ENCODE measurements at regions not wholly inside any gene's neighbourhood (a gene's known extent, or its start where the extent isn't known, plus 50 kb on each side); places are given as distances from the start of the nearest gene placed in this dataset.

DNA sequence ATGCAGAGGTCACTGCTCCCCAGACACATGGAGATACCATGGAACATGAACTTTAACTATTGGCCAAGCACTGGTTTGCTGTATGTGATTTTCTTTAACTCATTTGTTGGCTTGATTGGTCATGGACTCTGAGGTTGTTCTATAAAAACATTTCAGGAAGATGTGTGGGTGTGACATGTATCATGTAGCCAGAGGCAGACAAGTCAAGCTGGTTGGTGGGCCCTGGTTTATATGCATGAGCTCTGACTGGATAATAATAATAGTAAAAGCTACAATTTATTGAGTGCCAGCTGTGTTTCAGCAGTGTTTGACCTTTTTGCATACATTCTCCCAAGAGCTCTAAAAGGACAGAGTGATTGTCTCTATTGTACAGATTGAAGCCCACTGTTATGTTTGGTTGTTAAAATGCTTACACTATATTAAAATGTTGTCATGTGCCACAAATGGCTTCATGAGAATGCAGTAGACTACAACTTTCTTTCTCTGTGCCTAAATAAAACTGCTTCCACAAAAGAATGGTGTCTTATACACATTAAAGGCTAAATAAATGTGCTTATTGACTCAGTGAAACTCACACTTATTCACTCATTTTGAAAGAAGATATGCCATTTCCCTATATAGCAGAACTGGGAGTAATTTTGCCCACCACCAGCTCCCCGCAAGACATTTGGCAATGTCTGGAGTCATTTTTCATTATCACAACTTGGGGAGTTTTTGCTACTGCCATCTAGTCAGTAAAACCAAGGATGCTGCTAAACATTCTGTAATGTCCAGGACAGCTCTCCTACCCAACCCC lies 243.6 kb upstream of the NFE2L3 start:
- intact Hi-C loops (cut with micrococcal nuclease) = no loop called here
- peaks cover 9% of the 10 kb centered on the region for H3K27me3 Mint-ChIP-seq (ENCODE audit: insufficient read depth)
- no peak for DNase-seq (ENCODE audit: low spot score)
- H3K27ac Mint-ChIP-seq = no peak overlapping the region
- H3K36me3 Mint-ChIP-seq (ENCODE audit: low read depth) = no peaks in the 10 kb centered on the region
- no peak overlapping the region for H3K4me3 Mint-ChIP-seq
- H3K4me1 Mint-ChIP-seq (ENCODE audit: low read depth) = no peaks in the 10 kb centered on the region
- no peaks in the 10 kb centered on the region for H3K9me3 Mint-ChIP-seq

DNA sequence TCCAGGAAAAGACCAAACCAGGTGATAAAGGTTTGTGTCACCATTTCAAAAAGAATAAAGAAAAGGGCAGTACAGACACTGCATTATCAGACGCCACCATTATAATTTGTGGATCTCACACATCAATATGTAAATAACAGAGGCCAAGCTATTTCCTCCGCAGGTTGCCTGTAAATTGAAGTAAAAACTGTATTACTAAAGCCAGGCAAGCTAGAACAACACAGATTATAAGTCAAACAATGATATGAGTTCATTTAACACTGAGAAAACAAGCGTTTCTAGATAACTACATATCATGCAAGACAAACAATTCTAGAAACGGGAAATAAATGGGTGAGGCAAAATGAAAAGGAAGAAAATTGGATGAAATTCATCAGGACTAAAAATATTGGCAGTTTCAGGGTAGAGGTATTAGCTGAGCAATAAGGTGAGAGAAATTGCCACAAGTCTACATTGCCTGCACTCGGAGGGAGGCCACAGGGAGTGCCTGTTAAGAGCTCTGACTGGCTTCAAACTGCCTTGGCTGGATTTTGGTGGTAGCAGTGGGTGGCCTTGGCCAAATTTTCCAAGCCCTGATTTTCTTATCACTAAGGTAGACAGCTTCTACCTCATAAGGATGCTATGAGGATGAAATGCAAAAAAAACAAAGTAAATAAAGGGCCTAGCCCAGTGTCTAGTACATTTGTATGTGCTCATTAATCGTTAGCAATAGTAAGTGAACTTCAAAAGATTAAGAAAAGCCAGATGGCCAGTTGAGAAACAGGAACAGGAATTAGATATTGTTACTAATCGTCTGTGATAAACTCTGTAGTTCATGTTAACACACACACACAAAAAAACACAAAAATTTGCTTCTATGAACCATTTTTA lies 240.0 kb upstream of the NFE2L3 start:
- Mint-ChIP-seq H3K27me3 (ENCODE audit: insufficient read depth) (peaks cover 16% of the 10 kb centered on the region), H3K9me3 (no peaks in the 10 kb centered on the region), H3K4me1 (ENCODE audit: low read depth) (no peaks in the 10 kb centered on the region), H3K4me3 (no peak overlapping the region), H3K27ac (no peak overlapping the region), H3K36me3 (ENCODE audit: low read depth) (no peaks in the 10 kb centered on the region)
- DNase-seq (ENCODE audit: low spot score) = no peak
- intact Hi-C loops (cut with micrococcal nuclease) = no loop called here

DNA sequence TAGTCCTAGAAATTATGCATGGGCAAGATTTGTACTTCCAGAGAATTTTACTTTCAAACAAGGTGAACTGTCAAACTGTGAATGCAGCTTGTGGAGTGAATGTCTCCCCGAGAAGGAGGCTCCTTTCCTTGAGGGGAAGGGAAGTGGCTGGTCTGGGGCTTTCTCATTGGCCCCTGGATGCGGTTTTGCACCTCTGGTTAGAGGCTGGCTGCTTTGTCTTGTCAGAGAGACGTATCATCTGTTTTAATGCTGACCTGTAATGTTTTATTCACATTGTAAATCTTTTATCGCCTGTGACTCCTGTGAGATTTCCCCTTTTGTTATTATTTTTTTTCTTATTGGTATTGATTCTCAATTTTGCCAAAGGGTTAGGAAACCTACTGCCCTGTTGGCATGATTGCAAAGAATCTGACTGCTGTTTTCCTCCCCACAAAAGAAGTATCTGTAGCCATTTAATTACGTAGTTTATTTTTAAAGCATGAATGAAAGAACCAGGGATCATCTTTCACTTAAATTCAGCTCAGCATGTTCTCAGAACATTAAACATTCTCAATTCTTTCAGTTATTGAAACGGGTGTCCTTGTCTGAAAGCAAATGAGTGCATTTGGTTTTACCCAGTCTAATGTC lies 238.3 kb upstream of the NFE2L3 start:
- DNase-seq (ENCODE audit: low spot score) = no peak
- Mint-ChIP-seq H3K4me3 (no peak overlapping the region), H3K27me3 (ENCODE audit: insufficient read depth) (peaks cover 18% of the 10 kb centered on the region), H3K4me1 (ENCODE audit: low read depth) (no peaks in the 10 kb centered on the region), H3K27ac (no peak overlapping the region), H3K36me3 (ENCODE audit: low read depth) (no peaks in the 10 kb centered on the region), H3K9me3 (peaks cover 7% of the 10 kb centered on the region)
- intact Hi-C loops (cut with micrococcal nuclease) = no loop called here

DNA sequence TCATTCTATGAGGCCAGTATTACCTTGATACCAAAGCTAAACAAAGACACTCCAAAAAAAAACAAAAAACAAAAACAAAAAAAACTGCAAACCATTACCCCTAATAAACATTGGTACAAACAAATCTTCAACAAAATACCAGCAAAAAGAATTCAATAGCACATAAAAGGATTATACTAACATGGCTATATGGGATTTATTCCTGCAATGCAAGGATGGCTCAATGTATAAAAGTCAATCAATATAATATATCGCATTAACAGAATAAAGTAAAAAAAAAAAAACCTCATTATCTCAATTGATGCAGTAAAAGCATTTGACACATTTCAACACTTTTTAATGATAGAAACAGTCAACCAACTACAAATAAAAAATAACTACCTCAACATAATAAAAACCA lies 233.3 kb upstream of the NFE2L3 start:
- no peak for DNase-seq (ENCODE audit: low spot score)
- no peaks in the 10 kb centered on the region for H3K4me1 Mint-ChIP-seq (ENCODE audit: low read depth)
- H3K27ac Mint-ChIP-seq = no peak overlapping the region
- peaks cover 30% of the 10 kb centered on the region for H3K27me3 Mint-ChIP-seq (ENCODE audit: insufficient read depth)
- H3K4me3 Mint-ChIP-seq = no peak overlapping the region
- H3K36me3 Mint-ChIP-seq (ENCODE audit: low read depth) = no peaks in the 10 kb centered on the region
- intact Hi-C loops (cut with micrococcal nuclease) = no loop called here
- peaks cover 14% of the 10 kb centered on the region for H3K9me3 Mint-ChIP-seq

DNA sequence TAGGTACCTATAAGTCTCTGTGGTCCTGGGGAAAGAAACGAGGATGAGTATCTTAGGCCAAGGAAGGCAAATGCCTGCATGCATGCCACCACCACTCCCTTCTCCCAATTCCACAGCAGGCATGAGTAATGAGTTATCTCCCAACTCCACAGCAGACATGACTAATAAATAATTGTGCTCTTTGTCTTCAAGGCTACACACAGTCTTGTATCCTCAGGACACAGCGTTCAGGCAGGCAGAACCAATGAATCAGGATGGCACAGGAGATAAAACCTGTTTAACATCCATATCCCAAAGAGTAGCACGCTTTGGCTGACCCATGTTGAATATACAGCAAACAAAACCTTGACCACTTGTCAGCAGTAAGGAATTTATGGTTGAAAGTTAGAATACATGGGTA lies 229.7 kb upstream of the NFE2L3 start:
- no peak overlapping the region for H3K4me3 Mint-ChIP-seq
- H3K27me3 Mint-ChIP-seq (ENCODE audit: insufficient read depth) = peaks cover 30% of the 10 kb centered on the region
- H3K27ac Mint-ChIP-seq = no peak overlapping the region
- no peaks in the 10 kb centered on the region for H3K4me1 Mint-ChIP-seq (ENCODE audit: low read depth)
- intact Hi-C loops (cut with micrococcal nuclease) = no loop called here
- peaks cover 14% of the 10 kb centered on the region for H3K9me3 Mint-ChIP-seq
- H3K36me3 Mint-ChIP-seq (ENCODE audit: low read depth) = no peaks in the 10 kb centered on the region
- no peak for DNase-seq (ENCODE audit: low spot score)

DNA sequence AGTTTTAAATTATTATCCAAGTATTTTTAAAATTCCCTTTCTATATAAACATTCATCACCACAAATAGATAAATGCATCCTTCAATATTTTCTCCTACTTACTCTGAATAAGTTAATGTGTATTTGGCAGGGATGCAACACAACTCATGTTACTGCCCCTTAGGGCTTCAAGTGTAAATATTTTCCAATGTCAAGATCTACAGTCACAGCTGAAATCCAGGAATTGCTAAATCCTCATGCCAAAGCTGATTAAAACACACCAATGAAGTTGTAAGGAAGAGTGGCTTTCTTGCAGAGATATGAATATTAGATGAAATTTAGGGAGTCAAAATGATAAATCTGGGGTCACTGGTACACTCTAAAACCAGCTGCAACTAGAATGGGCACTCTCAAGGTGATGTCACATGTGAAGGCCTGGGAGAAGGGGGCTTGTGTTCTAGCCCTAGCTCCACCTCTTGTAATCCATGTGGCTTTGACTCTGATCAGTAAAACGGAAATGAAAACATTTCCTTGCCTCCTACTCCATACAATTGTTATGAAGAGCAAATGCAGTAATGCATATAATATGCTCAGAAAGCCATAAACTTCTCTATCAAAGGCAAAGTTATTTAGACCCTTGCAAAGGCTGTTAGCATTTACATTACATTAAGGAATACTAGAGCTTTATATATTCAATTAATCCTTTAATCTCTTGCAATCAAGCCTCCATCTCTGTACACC lies 228.1 kb upstream of the NFE2L3 start:
- no peak for DNase-seq (ENCODE audit: low spot score)
- intact Hi-C loops (cut with micrococcal nuclease) = no loop called here
- H3K27ac Mint-ChIP-seq = no peak overlapping the region
- peaks cover 5% of the 10 kb centered on the region for H3K9me3 Mint-ChIP-seq
- no peaks in the 10 kb centered on the region for H3K4me1 Mint-ChIP-seq (ENCODE audit: low read depth)
- H3K27me3 Mint-ChIP-seq (ENCODE audit: insufficient read depth) = peaks cover 26% of the 10 kb centered on the region
- no peaks in the 10 kb centered on the region for H3K36me3 Mint-ChIP-seq (ENCODE audit: low read depth)
- no peak overlapping the region for H3K4me3 Mint-ChIP-seq

DNA sequence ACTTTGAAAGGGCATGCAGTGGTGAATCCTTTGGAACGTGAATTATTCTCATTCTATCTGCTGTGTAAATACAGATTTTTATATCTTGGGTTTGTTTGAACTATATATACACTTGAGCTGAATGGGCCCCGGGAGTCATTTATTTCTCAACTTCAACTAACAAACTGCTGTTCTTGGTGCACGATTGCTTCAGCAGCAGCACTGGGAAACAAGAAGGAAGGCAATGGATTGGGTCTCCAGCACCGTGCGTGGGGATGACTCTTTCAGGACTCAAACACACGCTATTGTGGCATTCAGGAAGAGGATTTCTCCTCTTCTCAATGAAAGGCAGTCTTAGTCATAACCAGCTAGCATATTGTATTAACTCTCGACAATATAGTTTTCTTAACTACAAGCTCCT lies 226.0 kb upstream of the NFE2L3 start:
- H3K27ac Mint-ChIP-seq = no peak overlapping the region
- no peak overlapping the region for H3K4me3 Mint-ChIP-seq
- DNase-seq (ENCODE audit: low spot score) = no peak
- H3K9me3 Mint-ChIP-seq = no peaks in the 10 kb centered on the region
- no peaks in the 10 kb centered on the region for H3K36me3 Mint-ChIP-seq (ENCODE audit: low read depth)
- H3K27me3 Mint-ChIP-seq (ENCODE audit: insufficient read depth) = peaks cover 16% of the 10 kb centered on the region
- H3K4me1 Mint-ChIP-seq (ENCODE audit: low read depth) = no peaks in the 10 kb centered on the region
- intact Hi-C loops (cut with micrococcal nuclease) = no loop called here

DNA sequence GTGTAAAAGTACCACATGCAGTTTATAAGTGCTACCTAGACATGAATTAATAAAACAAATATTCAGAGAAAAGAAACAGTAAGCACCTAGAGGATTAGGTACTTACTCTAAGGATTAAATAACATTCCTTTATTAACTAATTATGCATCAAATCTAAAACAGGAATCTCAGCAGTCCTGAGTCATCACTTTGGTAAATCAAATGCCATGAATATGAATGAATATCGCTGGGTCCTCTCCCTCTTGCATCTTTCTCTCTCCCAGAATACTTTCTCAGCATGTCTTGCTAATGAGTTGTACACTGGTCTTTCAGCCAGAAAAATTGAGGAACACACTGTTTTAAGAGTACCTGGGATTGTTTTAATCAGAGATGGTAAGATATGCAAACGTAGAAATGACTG lies 225.5 kb upstream of the NFE2L3 start:
- no peak overlapping the region for H3K27ac Mint-ChIP-seq
- DNase-seq (ENCODE audit: low spot score) = no peak
- H3K4me1 Mint-ChIP-seq (ENCODE audit: low read depth) = no peaks in the 10 kb centered on the region
- H3K9me3 Mint-ChIP-seq = no peaks in the 10 kb centered on the region
- no peaks in the 10 kb centered on the region for H3K36me3 Mint-ChIP-seq (ENCODE audit: low read depth)
- intact Hi-C loops (cut with micrococcal nuclease) = no loop called here
- H3K4me3 Mint-ChIP-seq = no peak overlapping the region
- H3K27me3 Mint-ChIP-seq (ENCODE audit: insufficient read depth) = peaks cover 13% of the 10 kb centered on the region

DNA sequence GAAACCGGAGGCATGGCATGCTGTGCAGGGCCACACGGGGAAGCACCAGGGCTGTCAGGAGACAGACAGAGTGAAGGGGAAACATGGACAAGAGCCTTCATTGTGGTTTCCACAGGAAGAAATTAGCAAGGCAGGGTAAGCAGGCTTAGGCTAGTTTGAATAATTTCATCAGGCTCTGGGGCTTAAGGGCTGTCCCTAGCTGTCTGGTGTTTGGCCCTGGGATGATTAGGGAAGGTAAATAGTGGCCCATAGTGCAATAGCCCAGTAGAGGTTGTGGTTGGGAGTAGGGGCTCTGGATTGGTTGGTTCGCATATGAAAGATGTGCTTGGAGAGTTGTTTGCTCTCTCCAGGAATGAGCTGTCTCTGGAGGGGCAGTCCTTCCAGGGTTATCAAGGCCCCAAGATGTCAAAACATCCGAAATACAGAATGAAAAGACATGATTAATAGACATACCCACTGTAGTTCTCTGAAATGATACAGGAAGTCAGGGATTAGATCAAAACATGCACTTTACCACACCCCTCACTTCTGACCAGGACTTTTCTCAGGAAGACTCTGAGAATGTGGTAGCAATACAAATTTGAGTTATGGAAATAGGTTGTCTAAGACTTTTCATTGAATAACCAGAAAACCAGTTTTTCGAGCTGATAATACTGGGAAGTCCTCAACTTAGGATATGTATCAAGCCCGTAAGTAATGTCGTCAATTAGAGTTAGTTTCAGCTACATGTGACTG lies 224.9 kb upstream of the NFE2L3 start:
- H3K9me3 Mint-ChIP-seq = no peaks in the 10 kb centered on the region
- no peak overlapping the region for H3K27ac Mint-ChIP-seq
- H3K4me3 Mint-ChIP-seq = no peak overlapping the region
- H3K27me3 Mint-ChIP-seq (ENCODE audit: insufficient read depth) = peaks cover 13% of the 10 kb centered on the region
- no peak for DNase-seq (ENCODE audit: low spot score)
- no peaks in the 10 kb centered on the region for H3K4me1 Mint-ChIP-seq (ENCODE audit: low read depth)
- intact Hi-C loops (cut with micrococcal nuclease) = no loop called here
- no peaks in the 10 kb centered on the region for H3K36me3 Mint-ChIP-seq (ENCODE audit: low read depth)

DNA sequence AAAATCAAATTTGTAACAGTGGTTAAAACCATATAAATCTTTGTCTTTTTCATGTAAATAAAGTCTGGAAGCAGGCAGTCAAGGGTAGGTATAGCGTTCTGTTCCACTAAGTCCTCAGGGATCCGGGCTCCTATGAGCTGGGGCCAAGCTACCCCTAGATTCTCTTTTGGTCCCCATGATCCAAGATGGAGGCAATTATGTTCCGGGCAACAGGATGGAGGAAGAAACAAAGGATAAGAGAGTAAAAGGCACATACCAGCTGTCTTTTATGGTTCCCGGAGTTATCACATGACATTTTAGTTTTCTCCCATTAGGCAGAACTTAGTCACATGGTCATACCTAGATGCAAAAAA lies 224.4 kb upstream of the NFE2L3 start:
- no peak overlapping the region for H3K4me3 Mint-ChIP-seq
- intact Hi-C loops (cut with micrococcal nuclease) = no loop called here
- DNase-seq (ENCODE audit: low spot score) = no peak
- no peak overlapping the region for H3K27ac Mint-ChIP-seq
- H3K36me3 Mint-ChIP-seq (ENCODE audit: low read depth) = no peaks in the 10 kb centered on the region
- peaks cover 8% of the 10 kb centered on the region for H3K27me3 Mint-ChIP-seq (ENCODE audit: insufficient read depth)
- no peaks in the 10 kb centered on the region for H3K4me1 Mint-ChIP-seq (ENCODE audit: low read depth)
- no peaks in the 10 kb centered on the region for H3K9me3 Mint-ChIP-seq

DNA sequence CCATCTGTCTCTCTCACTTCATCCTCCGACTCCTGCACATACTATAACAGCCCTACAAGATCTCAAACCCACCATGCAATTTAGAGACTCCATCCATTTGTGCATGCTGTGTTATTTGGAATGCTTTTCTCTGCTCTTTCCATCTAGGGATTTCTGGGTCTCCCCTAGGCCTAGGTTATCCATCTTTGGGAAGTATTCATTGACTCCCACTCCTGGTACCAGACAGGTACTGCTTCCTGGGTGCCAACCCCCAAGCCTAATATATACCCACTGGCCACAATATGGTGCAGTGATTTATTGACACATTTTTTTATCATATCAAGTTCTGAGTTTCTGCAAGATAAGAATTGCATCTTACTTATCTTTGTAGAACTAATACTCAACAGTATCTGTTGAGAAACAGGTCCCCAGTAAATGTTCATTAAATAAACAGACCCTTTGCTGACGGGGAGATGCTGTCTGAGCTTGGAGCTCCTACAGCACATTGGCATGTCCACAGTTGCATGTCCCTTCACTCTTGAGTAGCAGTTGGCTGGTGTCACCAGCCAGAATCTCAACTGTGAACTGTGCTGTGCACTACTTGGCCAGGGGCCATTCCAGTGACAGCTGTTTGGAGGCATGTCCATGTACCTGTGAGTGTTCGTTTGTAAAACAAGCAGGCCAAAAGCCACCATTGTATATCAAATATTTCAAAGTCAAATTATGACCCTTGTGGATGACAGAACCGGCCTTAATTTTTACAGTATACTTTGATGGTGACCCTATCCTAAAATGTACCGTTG lies 223.3 kb upstream of the NFE2L3 start:
- no peak for DNase-seq (ENCODE audit: low spot score)
- Mint-ChIP-seq H3K27ac (no peak overlapping the region), H3K4me3 (no peak overlapping the region), H3K9me3 (peaks cover 10% of the 10 kb centered on the region), H3K4me1 (ENCODE audit: low read depth) (no peaks in the 10 kb centered on the region), H3K36me3 (ENCODE audit: low read depth) (no peaks in the 10 kb centered on the region), H3K27me3 (ENCODE audit: insufficient read depth) (peaks cover 7% of the 10 kb centered on the region)
- intact Hi-C loops (cut with micrococcal nuclease) = no loop called here

DNA sequence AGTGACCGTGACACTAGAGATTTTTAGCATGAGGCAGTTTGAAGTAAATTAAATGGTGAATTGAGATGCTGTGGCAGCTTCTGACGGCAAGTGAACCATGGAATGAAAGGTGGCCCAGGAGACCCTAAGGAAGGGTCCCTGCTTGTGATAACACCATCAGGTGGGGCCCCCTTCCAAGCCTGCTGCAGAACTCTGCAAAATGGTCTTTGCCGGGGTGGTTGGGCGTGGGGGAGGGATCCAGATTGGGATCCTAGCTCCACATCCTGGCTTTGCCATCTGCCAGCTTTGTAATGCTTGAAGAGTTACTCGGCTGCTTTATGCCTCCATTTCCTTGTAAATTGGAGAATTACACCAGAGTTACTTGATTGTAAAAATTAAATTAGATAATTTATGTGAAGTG lies 222.6 kb upstream of the NFE2L3 start:
- H3K4me1 Mint-ChIP-seq (ENCODE audit: low read depth) = no peaks in the 10 kb centered on the region
- no peak overlapping the region for H3K27ac Mint-ChIP-seq
- H3K9me3 Mint-ChIP-seq = peaks cover 17% of the 10 kb centered on the region

More for the DNA sequence above, 222.6 kb upstream of the NFE2L3 start:
- no peaks in the 10 kb centered on the region for H3K36me3 Mint-ChIP-seq (ENCODE audit: low read depth)
- no peak for DNase-seq (ENCODE audit: low spot score)
- intact Hi-C loops (cut with micrococcal nuclease) = no loop called here
- H3K4me3 Mint-ChIP-seq = no peak overlapping the region
- H3K27me3 Mint-ChIP-seq (ENCODE audit: insufficient read depth) = peaks cover 7% of the 10 kb centered on the region
